GM23338 (cell line): ENCODE measurements at regions not wholly inside any gene's neighbourhood (a gene's known extent, or its start where the extent isn't known, plus 50 kb on each side); places are given as distances from the start of the nearest gene placed in this dataset.
A peak's percentile ranks its signal among the peaks of the same experiment; 100 is the strongest.

Experiments used
- ATAC-seq: fragments of 200-7000 bp; cut with Tn5 transposase; 3 replicates; pipeline ENCODE4 v1.9.1; 2020
- DNase-seq: peaks from one replicate; pipeline ENCODE4 v3.0.0-alpha.2; 2015; ENCODE audit warnings: low spot score
- H2AFZ ChIP-seq: fragments of 200-600 bp; sonication (generic); 2 replicates; pipeline ENCODE4 v1.8.0; 2016; ENCODE audit warnings: antibody characterized with exemption, mild to moderate bottlenecking, moderate library complexity
- H3F3A ChIP-seq: fragments of 200-600 bp; sonication (generic); replicated peaks from 2 replicates; pipeline ENCODE4 v1.8.0; 2017; ENCODE audit warnings: antibody characterized with exemption, mixed run types, low read depth
- H3K27ac ChIP-seq: fragments of 200-600 bp; sonication (generic); 2 replicates; pipeline ENCODE4 v1.6.1; 2016; ENCODE audit warnings: low read depth
- H3K27me3 ChIP-seq: fragments of 200-600 bp; sonication (generic); 2 replicates; pipeline ENCODE4 v1.8.0; 2016; ENCODE audit warnings: mild to moderate bottlenecking, mixed run types, moderate library complexity; ENCODE audit not compliant: insufficient read depth
- H3K36me3 ChIP-seq: fragments of 200-600 bp; sonication (generic); 2 replicates; pipeline ENCODE4 v1.8.0; 2016; ENCODE audit warnings: mild to moderate bottlenecking; ENCODE audit not compliant: insufficient read depth
- H3K4me1 ChIP-seq: fragments of 200-600 bp; sonication (generic); 2 replicates; pipeline ENCODE4 v1.8.0; 2016; ENCODE audit warnings: mild to moderate bottlenecking, moderate library complexity; ENCODE audit not compliant: insufficient read depth
- H3K4me2 ChIP-seq: fragments of 200-600 bp; sonication (generic); 2 replicates; pipeline ENCODE4 v1.7.1; 2017; ENCODE audit warnings: mixed run types
- H3K4me3 ChIP-seq: fragments of 200-600 bp; sonication (generic); 2 replicates; pipeline ENCODE4 v1.6.1; 2016; ENCODE audit warnings: mixed run types
- H3K79me2 ChIP-seq: fragments of 200-600 bp; sonication (generic); replicated peaks from 2 replicates; pipeline ENCODE4 v1.8.0; 2017; ENCODE audit warnings: mild to moderate bottlenecking; ENCODE audit not compliant: insufficient read depth
- H3K9me2 ChIP-seq: fragments of 200-600 bp; sonication (generic); 2 replicates; pipeline ENCODE4 v1.8.0; 2017; ENCODE audit not compliant: insufficient read depth
- H4K20me1 ChIP-seq: fragments of 200-600 bp; sonication (generic); replicated peaks from 2 replicates; pipeline ENCODE4 v1.8.0; 2017; ENCODE audit warnings: mild to moderate bottlenecking; ENCODE audit not compliant: insufficient read depth
- H3K27ac Mint-ChIP-seq: 2 replicates; pipeline ENCODE4 v1.8.0; 2020; ENCODE audit warnings: inconsistent platforms, mild to moderate bottlenecking, moderate library complexity, mixed read lengths
- H3K27me3 Mint-ChIP-seq: 3 replicates; pipeline ENCODE4 v1.8.0; 2022; ENCODE audit warnings: low read depth, mild to moderate bottlenecking, moderate library complexity, mixed read lengths, inconsistent platforms; ENCODE audit not compliant: insufficient read depth, poor library complexity
- H3K36me3 Mint-ChIP-seq: 3 replicates; pipeline ENCODE4 v1.8.0; 2021; ENCODE audit warnings: low read depth, mild to moderate bottlenecking, inconsistent platforms, moderate library complexity, mixed read lengths
- H3K4me1 Mint-ChIP-seq: 3 replicates; pipeline ENCODE4 v1.8.0; 2020; ENCODE audit warnings: mild to moderate bottlenecking, inconsistent platforms, mixed read lengths
- H3K4me3 Mint-ChIP-seq: 3 replicates; pipeline ENCODE4 v1.8.0; 2021; ENCODE audit warnings: moderate library complexity, mild to moderate bottlenecking, inconsistent platforms, mixed read lengths
- H3K9me3 Mint-ChIP-seq: 3 replicates; pipeline ENCODE4 v1.8.0; 2020; ENCODE audit warnings: moderate library complexity, mild to moderate bottlenecking, inconsistent platforms, mixed read lengths
- NANOG ChIP-seq: IDR thresholded peaks from 2 replicates; pipeline ENCODE4 v1.6.1; 2016; ENCODE audit warnings: antibody characterized with exemption, borderline replicate concordance
- POLR2AphosphoS5 ChIP-seq: IDR thresholded peaks from 2 replicates; pipeline ENCODE4 v1.6.1; 2016; ENCODE audit warnings: antibody characterized with exemption, low read depth
- ZNF114 ChIP-seq: fragments of 250-450 bp; sonication (Bioruptor Pico); IDR thresholded peaks from 2 replicates; pipeline ENCODE4 v1.5.0; 2020; ENCODE audit warnings: mild to moderate bottlenecking, moderate library complexity
- ZNF331 ChIP-seq: fragments of 250-450 bp; sonication (Bioruptor Pico); IDR thresholded peaks from 2 replicates; pipeline ENCODE4 v1.5.0; 2020; ENCODE audit warnings: low read depth, mild to moderate bottlenecking, moderate library complexity
- TF ChIP-seq, protein P1 (sequence below): fragments of 250-450 bp; sonication (Bioruptor Pico); IDR thresholded peaks from 2 replicates; pipeline ENCODE4 v1.5.0; 2020; ENCODE audit warnings: mild to moderate bottlenecking, moderate library complexity
- TF ChIP-seq, protein P2 (sequence below): IDR thresholded peaks from one replicate; pipeline ENCODE4 v1.6.1; 2018; ENCODE audit warnings: antibody characterized with exemption; ENCODE audit not compliant: unreplicated experiment

DNA sequence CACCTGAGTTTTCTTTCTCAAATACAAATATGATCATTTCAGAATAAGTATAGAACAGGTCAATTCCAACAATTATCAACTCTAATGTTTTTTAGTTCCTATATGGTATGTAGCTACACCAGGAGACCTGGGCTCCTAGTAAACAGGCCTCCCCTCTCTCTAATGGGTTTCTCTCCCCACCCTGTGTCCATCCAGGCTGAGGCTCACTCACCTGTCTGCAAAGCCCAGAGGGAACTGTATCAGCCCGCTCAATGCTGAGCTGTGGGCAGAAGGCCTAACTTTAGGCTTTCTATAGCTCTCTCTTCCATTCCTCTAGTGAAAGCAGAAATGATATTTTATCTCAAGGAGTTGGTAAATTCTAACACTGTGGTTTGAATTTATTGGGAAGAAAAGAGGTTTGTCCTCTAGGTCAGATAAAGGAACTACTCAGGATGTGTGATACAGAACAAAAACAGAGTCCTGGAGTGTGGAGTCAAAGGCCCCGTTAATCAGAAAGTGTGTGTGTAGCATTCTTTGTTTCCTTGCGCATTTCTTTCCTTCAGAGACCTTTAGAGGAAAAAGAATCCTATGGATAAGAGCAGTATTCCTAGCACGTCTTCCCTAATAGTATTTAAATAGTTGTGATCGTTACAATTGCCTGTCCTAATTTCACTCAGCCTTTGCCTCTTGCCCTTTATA, 408.9 kb downstream of the PYDC2 start:
- Mint-ChIP-seq H3K4me1 (peaks cover 15% of the 10 kb centered on the region), H3K27me3 (peaks cover 2% of the 10 kb centered on the region), H3K9me3 (no peaks in the 10 kb centered on the region), H3K36me3 (no peaks in the 10 kb centered on the region), H3K27ac (peak overlapping the region; percentile 64; the same call in 1 of the 2 replicates), H3K4me3 (no peak overlapping the region)
- H3K4me1 ChIP-seq, result 0 out of 2 replicates have a peak, but pooled peaks cover 3% of the 10 kb centered on the region
- H3K9me2 ChIP-seq, result no peaks in the 10 kb centered on the region
- H3K36me3 ChIP-seq, result no peaks in the 10 kb centered on the region
- H3K4me3 ChIP-seq, result no peak overlapping the region
- TF ChIP-seq POLR2AphosphoS5 (no peak), ZNF331 (no peak), ZNF114 (CRISPR knock-in tag) (no peak), NANOG (no peak)
- TF ChIP-seq, protein P1, sequence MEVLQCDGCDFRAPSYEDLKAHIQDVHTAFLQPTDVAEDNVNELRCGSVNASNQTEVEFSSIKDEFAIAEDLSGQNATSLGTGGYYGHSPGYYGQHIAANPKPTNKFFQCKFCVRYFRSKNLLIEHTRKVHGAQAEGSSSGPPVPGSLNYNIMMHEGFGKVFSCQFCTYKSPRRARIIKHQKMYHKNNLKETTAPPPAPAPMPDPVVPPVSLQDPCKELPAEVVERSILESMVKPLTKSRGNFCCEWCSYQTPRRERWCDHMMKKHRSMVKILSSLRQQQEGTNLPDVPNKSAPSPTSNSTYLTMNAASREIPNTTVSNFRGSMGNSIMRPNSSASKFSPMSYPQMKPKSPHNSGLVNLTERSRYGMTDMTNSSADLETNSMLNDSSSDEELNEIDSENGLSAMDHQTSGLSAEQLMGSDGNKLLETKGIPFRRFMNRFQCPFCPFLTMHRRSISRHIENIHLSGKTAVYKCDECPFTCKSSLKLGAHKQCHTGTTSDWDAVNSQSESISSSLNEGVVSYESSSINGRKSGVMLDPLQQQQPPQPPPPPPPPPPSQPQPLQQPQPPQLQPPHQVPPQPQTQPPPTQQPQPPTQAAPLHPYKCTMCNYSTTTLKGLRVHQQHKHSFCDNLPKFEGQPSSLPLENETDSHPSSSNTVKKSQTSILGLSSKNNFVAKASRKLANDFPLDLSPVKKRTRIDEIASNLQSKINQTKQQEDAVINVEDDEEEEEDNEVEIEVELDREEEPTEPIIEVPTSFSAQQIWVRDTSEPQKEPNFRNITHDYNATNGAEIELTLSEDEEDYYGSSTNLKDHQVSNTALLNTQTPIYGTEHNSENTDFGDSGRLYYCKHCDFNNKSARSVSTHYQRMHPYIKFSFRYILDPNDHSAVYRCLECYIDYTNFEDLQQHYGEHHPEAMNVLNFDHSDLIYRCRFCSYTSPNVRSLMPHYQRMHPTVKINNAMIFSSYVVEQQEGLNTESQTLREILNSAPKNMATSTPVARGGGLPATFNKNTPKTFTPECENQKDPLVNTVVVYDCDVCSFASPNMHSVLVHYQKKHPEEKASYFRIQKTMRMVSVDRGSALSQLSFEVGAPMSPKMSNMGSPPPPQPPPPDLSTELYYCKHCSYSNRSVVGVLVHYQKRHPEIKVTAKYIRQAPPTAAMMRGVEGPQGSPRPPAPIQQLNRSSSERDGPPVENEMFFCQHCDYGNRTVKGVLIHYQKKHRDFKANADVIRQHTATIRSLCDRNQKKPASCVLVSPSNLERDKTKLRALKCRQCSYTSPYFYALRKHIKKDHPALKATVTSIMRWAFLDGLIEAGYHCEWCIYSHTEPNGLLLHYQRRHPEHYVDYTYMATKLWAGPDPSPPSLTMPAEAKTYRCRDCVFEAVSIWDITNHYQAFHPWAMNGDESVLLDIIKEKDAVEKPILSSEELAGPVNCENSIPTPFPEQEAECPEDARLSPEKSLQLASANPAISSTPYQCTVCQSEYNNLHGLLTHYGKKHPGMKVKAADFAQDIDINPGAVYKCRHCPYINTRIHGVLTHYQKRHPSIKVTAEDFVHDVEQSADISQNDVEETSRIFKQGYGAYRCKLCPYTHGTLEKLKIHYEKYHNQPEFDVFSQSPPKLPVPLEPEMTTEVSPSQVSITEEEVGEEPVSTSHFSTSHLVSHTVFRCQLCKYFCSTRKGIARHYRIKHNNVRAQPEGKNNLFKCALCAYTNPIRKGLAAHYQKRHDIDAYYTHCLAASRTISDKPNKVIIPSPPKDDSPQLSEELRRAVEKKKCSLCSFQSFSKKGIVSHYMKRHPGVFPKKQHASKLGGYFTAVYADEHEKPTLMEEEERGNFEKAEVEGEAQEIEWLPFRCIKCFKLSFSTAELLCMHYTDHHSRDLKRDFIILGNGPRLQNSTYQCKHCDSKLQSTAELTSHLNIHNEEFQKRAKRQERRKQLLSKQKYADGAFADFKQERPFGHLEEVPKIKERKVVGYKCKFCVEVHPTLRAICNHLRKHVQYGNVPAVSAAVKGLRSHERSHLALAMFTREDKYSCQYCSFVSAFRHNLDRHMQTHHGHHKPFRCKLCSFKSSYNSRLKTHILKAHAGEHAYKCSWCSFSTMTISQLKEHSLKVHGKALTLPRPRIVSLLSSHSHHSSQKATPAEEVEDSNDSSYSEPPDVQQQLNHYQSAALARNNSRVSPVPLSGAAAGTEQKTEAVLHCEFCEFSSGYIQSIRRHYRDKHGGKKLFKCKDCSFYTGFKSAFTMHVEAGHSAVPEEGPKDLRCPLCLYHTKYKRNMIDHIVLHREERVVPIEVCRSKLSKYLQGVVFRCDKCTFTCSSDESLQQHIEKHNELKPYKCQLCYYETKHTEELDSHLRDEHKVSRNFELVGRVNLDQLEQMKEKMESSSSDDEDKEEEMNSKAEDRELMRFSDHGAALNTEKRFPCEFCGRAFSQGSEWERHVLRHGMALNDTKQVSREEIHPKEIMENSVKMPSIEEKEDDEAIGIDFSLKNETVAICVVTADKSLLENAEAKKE (CRISPR knock-in tag), result no peak
- TF ChIP-seq, protein P2, sequence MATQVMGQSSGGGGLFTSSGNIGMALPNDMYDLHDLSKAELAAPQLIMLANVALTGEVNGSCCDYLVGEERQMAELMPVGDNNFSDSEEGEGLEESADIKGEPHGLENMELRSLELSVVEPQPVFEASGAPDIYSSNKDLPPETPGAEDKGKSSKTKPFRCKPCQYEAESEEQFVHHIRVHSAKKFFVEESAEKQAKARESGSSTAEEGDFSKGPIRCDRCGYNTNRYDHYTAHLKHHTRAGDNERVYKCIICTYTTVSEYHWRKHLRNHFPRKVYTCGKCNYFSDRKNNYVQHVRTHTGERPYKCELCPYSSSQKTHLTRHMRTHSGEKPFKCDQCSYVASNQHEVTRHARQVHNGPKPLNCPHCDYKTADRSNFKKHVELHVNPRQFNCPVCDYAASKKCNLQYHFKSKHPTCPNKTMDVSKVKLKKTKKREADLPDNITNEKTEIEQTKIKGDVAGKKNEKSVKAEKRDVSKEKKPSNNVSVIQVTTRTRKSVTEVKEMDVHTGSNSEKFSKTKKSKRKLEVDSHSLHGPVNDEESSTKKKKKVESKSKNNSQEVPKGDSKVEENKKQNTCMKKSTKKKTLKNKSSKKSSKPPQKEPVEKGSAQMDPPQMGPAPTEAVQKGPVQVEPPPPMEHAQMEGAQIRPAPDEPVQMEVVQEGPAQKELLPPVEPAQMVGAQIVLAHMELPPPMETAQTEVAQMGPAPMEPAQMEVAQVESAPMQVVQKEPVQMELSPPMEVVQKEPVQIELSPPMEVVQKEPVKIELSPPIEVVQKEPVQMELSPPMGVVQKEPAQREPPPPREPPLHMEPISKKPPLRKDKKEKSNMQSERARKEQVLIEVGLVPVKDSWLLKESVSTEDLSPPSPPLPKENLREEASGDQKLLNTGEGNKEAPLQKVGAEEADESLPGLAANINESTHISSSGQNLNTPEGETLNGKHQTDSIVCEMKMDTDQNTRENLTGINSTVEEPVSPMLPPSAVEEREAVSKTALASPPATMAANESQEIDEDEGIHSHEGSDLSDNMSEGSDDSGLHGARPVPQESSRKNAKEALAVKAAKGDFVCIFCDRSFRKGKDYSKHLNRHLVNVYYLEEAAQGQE, result no peak
- H4K20me1 ChIP-seq, result no peaks in the 10 kb centered on the region
- DNase-seq, result peak; percentile 27
- H3F3A ChIP-seq, result no peaks in the 10 kb centered on the region
- peak; percentile 84 for ATAC-seq
- no peaks in the 10 kb centered on the region for H3K27me3 ChIP-seq
- H3K4me2 ChIP-seq, result no peak overlapping the region
- H3K27ac ChIP-seq, result 0 out of 2 replicates have a peak overlapping the region, but pooled peaks have one; percentile 5
- H3K79me2 ChIP-seq, result no peaks in the 10 kb centered on the region
- H2AFZ ChIP-seq, result peak overlapping the region; percentile 35; the same call in 1 of the 2 replicates
